DND-41 (cell line): ENCODE measurements at regions not wholly inside any gene's neighbourhood (a gene's known extent, or its start where the extent isn't known, plus 50 kb on each side); places are given as distances from the start of the nearest gene placed in this dataset.

Experiments
- ATAC-seq: fragments of 200-7000 bp; cut with Tn5 transposase; 3 replicates; pipeline ENCODE4 v1.9.1; 2021; ENCODE audit warnings: low read depth; ENCODE audit not compliant: insufficient read depth
- DNase-seq: peaks from one replicate; pipeline ENCODE4 v3.0.0-alpha.2; 2020
- H2AFZ ChIP-seq: 2 replicates; pipeline ENCODE4 v1.6.0; 2012; ENCODE audit warnings: low read depth, low read length
- H3K27ac ChIP-seq: 2 replicates; pipeline ENCODE4 v1.5.1; 2012; ENCODE audit warnings: low read length, inconsistent platforms
- H3K27me3 ChIP-seq: fragments of 200-600 bp; sonication (generic); 2 replicates; pipeline ENCODE4 v1.6.0; 2012; ENCODE audit warnings: low read length, mild to moderate bottlenecking, inconsistent platforms; ENCODE audit not compliant: insufficient read depth, poor library complexity
- H3K36me3 ChIP-seq: 2 replicates; pipeline ENCODE4 v1.5.1; 2012; ENCODE audit warnings: low read length, inconsistent platforms; ENCODE audit not compliant: insufficient read depth
- H3K4me1 ChIP-seq: 2 replicates; pipeline ENCODE4 v1.5.1; 2012; ENCODE audit warnings: mild to moderate bottlenecking, low read length; ENCODE audit not compliant: insufficient read depth
- H3K4me2 ChIP-seq: 2 replicates; pipeline ENCODE4 v1.6.0; 2012; ENCODE audit warnings: mild to moderate bottlenecking, moderate library complexity, low read length, inconsistent platforms; ENCODE audit not compliant: insufficient read depth
- H3K4me3 ChIP-seq, 2 experiments: fragments of 200-600 bp in 1 of 2; shearing (Covaris generic) in 1 of 2; 2 replicates each; pipeline ENCODE4 v1.5.1; 2012 to 2016; ENCODE audit warnings: inconsistent platforms in 2 of 2, low read length in 2 of 2, mild to moderate bottlenecking in 2 of 2, low read depth in 1 of 2, moderate library complexity in 1 of 2
- H3K79me2 ChIP-seq: 2 replicates; pipeline ENCODE4 v1.6.0; 2012; ENCODE audit warnings: low read length, inconsistent platforms; ENCODE audit not compliant: insufficient read depth
- H3K9ac ChIP-seq: 2 replicates; pipeline ENCODE4 v1.6.0; 2012; ENCODE audit warnings: low read depth, mild to moderate bottlenecking, inconsistent platforms, low read length, moderate library complexity
- H3K9me3 ChIP-seq: 2 replicates; pipeline ENCODE4 v1.5.1; 2012; ENCODE audit warnings: low read length, moderate library complexity, mild to moderate bottlenecking, inconsistent platforms; ENCODE audit not compliant: insufficient read depth, severe bottlenecking
- H4K20me1 ChIP-seq: 2 replicates; pipeline ENCODE4 v1.6.0; 2012; ENCODE audit warnings: low read length; ENCODE audit not compliant: insufficient read depth
- CTCF ChIP-seq: IDR thresholded peaks from 2 replicates; pipeline ENCODE4 v1.5.1; 2012; ENCODE audit warnings: borderline replicate concordance, low read length, moderate library complexity, mild to moderate bottlenecking; ENCODE audit not compliant: poor library complexity, severe bottlenecking; ENCODE audit errors: extremely low read depth
- EZH2 ChIP-seq: IDR thresholded peaks from 3 replicates; pipeline ENCODE4 v1.6.1; 2012; ENCODE audit warnings: borderline replicate concordance, low read depth, mild to moderate bottlenecking, moderate library complexity, low read length, inconsistent platforms; ENCODE audit not compliant: severe bottlenecking

GRCh38 chr14:50021261-50022031 is 94.9 kb downstream of the VCPKMT start:
- H3K27me3 ChIP-seq = no peaks in the 10 kb centered on the region
- H3K4me2 ChIP-seq = no peak overlapping the region
- no peaks in the 10 kb centered on the region for H3K4me1 ChIP-seq
- H4K20me1 ChIP-seq = no peaks in the 10 kb centered on the region
- no peaks in the 10 kb centered on the region for H3K79me2 ChIP-seq
- no peak overlapping the region for H3K9ac ChIP-seq
- ATAC-seq (no peak), DNase-seq (no peak)
- H3K27ac ChIP-seq = no peak overlapping the region
- H3K4me3 ChIP-seq = no peak overlapping the region
- no peaks in the 10 kb centered on the region for H3K36me3 ChIP-seq
- TF ChIP-seq EZH2 = no peak
- no peak for TF ChIP-seq CTCF
- H2AFZ ChIP-seq = no peak overlapping the region
- H3K9me3 ChIP-seq = peaks cover 10% of the 10 kb centered on the region

GRCh38 chr14:50022661-50023060 is 93.7 kb downstream of the VCPKMT start:
- no peak overlapping the region for H3K27ac ChIP-seq
- H3K4me3 ChIP-seq = no peak overlapping the region
- DNase-seq = no peak
- ATAC-seq = no peak
- H3K9ac ChIP-seq = no peak overlapping the region
- H3K4me1 ChIP-seq = no peaks in the 10 kb centered on the region
- H2AFZ ChIP-seq = no peak overlapping the region
- H3K27me3 ChIP-seq = no peaks in the 10 kb centered on the region
- H3K4me2 ChIP-seq = no peak overlapping the region
- no peaks in the 10 kb centered on the region for H3K36me3 ChIP-seq
- TF ChIP-seq EZH2 (no peak), CTCF (no peak)
- no peaks in the 10 kb centered on the region for H4K20me1 ChIP-seq
- H3K79me2 ChIP-seq = no peaks in the 10 kb centered on the region
- peaks cover 10% of the 10 kb centered on the region for H3K9me3 ChIP-seq

DNA sequence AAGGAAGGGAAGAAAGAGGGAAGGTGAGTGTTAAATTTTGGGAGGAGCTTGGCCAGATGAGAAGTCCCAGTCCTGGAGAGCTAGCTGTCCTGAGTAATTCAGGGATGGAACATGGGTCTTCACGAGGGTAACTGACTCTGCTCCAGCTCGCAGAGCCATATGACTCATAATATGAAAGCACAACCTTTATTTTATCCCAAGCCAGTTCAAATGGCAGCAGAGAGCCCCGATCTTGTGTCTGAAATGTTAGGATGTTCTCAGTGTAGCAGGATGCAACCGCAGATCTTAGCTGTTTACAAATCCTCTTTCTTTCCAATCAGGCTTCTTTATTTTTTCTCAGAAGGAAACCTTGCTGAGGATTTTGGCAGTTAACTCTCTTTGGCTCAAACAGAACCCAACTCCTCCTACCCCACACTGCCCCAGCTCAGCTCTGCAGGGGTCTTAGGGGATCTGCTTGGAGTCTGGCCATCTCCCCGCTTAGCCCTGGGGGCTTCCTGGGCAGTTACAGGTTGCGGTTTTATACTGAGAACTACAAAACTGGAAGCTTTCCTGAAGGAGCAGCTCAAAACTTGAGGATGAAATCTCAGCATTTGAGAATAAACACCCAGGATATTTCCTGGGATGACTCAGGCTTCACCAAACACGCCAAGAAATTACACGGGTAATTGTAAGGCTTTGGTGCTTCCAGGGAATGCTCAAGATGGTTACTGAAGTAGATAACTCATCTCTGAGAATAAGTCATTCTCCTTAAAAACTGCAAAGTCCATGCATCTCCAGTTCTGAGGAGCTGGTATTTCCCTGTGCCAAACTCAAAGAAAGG is 92.5 kb downstream of the VCPKMT start:
- no peak overlapping the region for H3K9ac ChIP-seq
- no peaks in the 10 kb centered on the region for H4K20me1 ChIP-seq
- no peak overlapping the region for H2AFZ ChIP-seq
- no peak overlapping the region for H3K4me3 ChIP-seq
- H3K27me3 ChIP-seq = no peaks in the 10 kb centered on the region
- no peak overlapping the region for H3K4me2 ChIP-seq
- TF ChIP-seq EZH2 (no peak), CTCF (no peak)
- no peak for DNase-seq
- H3K27ac ChIP-seq = no peak overlapping the region
- no peaks in the 10 kb centered on the region for H3K36me3 ChIP-seq
- H3K4me1 ChIP-seq = no peaks in the 10 kb centered on the region
- H3K79me2 ChIP-seq = no peaks in the 10 kb centered on the region
- ATAC-seq = no peak
- peaks cover 10% of the 10 kb centered on the region for H3K9me3 ChIP-seq
